Liver (tissue), 3 donors: ENCODE measurements at regions not wholly inside any gene's neighbourhood (a gene's known extent, or its start where the extent isn't known, plus 50 kb on each side); places are given as distances from the start of the nearest gene placed in this dataset.

Experiments
- EGR1 ChIP-seq, 2 donors: IDR thresholded peaks; 2 replicates each; pipeline ENCODE4 v1.6.1; 2016 to 2018; ENCODE audit warnings: antibody characterized with exemption in 2 of 2, low read depth in 2 of 2
- RAD21 ChIP-seq, 2 donors: IDR thresholded peaks; 2 replicates each; pipeline ENCODE4 v1.6.1; 2016; ENCODE audit warnings: antibody characterized with exemption in 2 of 2, mild to moderate bottlenecking in 2 of 2
- SP1 ChIP-seq: IDR thresholded peaks from 2 replicates; pipeline ENCODE4 v1.6.1; 2018; ENCODE audit warnings: antibody characterized with exemption, mild to moderate bottlenecking
- TAF1 ChIP-seq: conservative IDR thresholded peaks from 2 replicates; pipeline ENCODE4 v1.6.1; 2016; ENCODE audit warnings: antibody characterized with exemption, mild to moderate bottlenecking
- TF ChIP-seq, protein P1 (sequence below): fragments of 150-350 bp; IDR thresholded peaks from 2 replicates; pipeline ENCODE4 v1.5.1; 2017; ENCODE audit warnings: improper control_type of control experiment, low read depth, low read length; ENCODE audit not compliant: missing input control
- donor health status: healthy.
- donor health status: healthy.

DNA sequence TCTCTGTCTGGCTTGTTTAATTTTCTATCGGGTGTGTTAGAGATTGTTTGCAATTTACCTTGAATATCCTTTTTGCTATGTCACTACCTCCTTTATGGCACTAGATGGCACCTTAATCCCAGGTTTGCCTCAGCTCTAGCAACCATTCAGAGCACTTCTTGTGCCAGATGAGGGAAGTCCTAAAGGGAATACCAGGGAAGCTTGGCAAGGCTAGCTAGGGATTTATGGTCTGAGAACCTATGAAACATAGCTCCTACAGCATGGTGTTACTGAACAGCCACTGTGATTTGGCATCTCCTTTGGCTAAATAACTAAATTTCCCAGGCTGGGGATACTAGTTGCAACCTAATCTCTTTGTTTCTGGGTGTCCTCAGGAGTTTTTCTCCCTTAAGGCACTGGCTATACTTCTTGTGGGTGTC, 69.0 kb upstream of the VOPP1 start:
- TF ChIP-seq RAD21 (IDR thresholded peaks at IDR 0.05): peak; percentile 99
- TF ChIP-seq EGR1 (IDR thresholded peaks at IDR 0.05; ENCODE audit: low read depth in 2 of 2): no peak
- TF ChIP-seq, protein P1, sequence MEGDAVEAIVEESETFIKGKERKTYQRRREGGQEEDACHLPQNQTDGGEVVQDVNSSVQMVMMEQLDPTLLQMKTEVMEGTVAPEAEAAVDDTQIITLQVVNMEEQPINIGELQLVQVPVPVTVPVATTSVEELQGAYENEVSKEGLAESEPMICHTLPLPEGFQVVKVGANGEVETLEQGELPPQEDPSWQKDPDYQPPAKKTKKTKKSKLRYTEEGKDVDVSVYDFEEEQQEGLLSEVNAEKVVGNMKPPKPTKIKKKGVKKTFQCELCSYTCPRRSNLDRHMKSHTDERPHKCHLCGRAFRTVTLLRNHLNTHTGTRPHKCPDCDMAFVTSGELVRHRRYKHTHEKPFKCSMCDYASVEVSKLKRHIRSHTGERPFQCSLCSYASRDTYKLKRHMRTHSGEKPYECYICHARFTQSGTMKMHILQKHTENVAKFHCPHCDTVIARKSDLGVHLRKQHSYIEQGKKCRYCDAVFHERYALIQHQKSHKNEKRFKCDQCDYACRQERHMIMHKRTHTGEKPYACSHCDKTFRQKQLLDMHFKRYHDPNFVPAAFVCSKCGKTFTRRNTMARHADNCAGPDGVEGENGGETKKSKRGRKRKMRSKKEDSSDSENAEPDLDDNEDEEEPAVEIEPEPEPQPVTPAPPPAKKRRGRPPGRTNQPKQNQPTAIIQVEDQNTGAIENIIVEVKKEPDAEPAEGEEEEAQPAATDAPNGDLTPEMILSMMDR: peak; percentile 93
- no peak for TF ChIP-seq TAF1
- TF ChIP-seq SP1: no peak
